Keratinocyte (primary cell): ENCODE measurements at regions not wholly inside any gene's neighbourhood (a gene's known extent, or its start where the extent isn't known, plus 50 kb on each side); places are given as distances from the start of the nearest gene placed in this dataset.

Source experiments
- DNase-seq: peaks from one replicate; pipeline ENCODE4 v3.0.0-alpha.2; 2011; ENCODE audit warnings: low read depth, missing footprints, low spot score
- FAIRE-seq: peaks from 2 replicates; lab custom pipeline; 2011; peaks lifted over from hg19 to GRCh38; lab: Jason Lieb, UNC
- H2AFZ ChIP-seq: 2 replicates; pipeline ENCODE4 v1.6.0; 2012; ENCODE audit warnings: low read length, control low read depth, inconsistent platforms; ENCODE audit not compliant: control insufficient read depth
- H3K27ac ChIP-seq: 2 replicates; pipeline ENCODE4 v1.5.1; 2011; ENCODE audit warnings: low read length; ENCODE audit not compliant: control insufficient read depth, insufficient read depth
- H3K27me3 ChIP-seq: 3 replicates; pipeline ENCODE4 v1.6.0; 2011; ENCODE audit warnings: low read length; ENCODE audit not compliant: control insufficient read depth, insufficient read depth; ENCODE audit errors: extremely low read depth
- H3K36me3 ChIP-seq, 2 experiments: 2 replicates in 1 of 2; 3 replicates in 1 of 2; pipeline ENCODE4 v1.5.1; 2011; ENCODE audit warnings: low read length in 2 of 2, mild to moderate bottlenecking in 1 of 2; ENCODE audit not compliant: control insufficient read depth in 2 of 2, insufficient read depth in 2 of 2; ENCODE audit errors: extremely low read depth in 1 of 2
- H3K4me1 ChIP-seq: 3 replicates; pipeline ENCODE4 v1.5.1; 2011; ENCODE audit warnings: low read length; ENCODE audit not compliant: control insufficient read depth, insufficient read depth; ENCODE audit errors: extremely low read depth
- H3K4me2 ChIP-seq: 3 replicates; pipeline ENCODE4 v1.6.0; 2011; ENCODE audit warnings: low read depth, low read length; ENCODE audit not compliant: control insufficient read depth, insufficient read depth; ENCODE audit errors: extremely low read depth
- H3K4me3 ChIP-seq, 3 experiments: fragments of 200-600 bp in 1 of 3; sonication (generic) in 1 of 3; 2 replicates in 2 of 3; 3 replicates in 1 of 3; pipeline ENCODE4 v1.5.1; 2011 to 2016; ENCODE audit warnings: low read length in 3 of 3, mild to moderate bottlenecking in 3 of 3, control low read depth in 2 of 3, inconsistent platforms in 1 of 3, low read depth in 1 of 3, mixed read lengths in 1 of 3, mixed run types in 1 of 3, moderate library complexity in 1 of 3; ENCODE audit not compliant: control insufficient read depth in 2 of 3, insufficient read depth in 2 of 3; ENCODE audit errors: extremely low read depth in 1 of 3
- H3K79me2 ChIP-seq: 2 replicates; pipeline ENCODE4 v1.6.0; 2012; ENCODE audit warnings: low read length; ENCODE audit not compliant: control insufficient read depth, insufficient read depth
- H3K9ac ChIP-seq: 3 replicates; pipeline ENCODE4 v1.6.0; 2011; ENCODE audit warnings: low read length; ENCODE audit not compliant: control insufficient read depth, insufficient read depth; ENCODE audit errors: extremely low read depth
- H3K9me1 ChIP-seq: 3 replicates; pipeline ENCODE4 v1.6.0; 2011; ENCODE audit warnings: low read length; ENCODE audit not compliant: control insufficient read depth, insufficient read depth; ENCODE audit errors: extremely low read depth
- H3K9me3 ChIP-seq: 2 replicates; pipeline ENCODE4 v1.5.1; 2012; ENCODE audit warnings: low read depth, low read length; ENCODE audit not compliant: control insufficient read depth
- H4K20me1 ChIP-seq: 3 replicates; pipeline ENCODE4 v1.6.0; 2011; ENCODE audit warnings: low read length; ENCODE audit not compliant: control insufficient read depth, insufficient read depth; ENCODE audit errors: extremely low read depth
- EZH2 ChIP-seq: IDR thresholded peaks from one replicate; pipeline ENCODE4 v1.6.1; 2012; ENCODE audit warnings: inconsistent platforms, mild to moderate bottlenecking, low read length, moderate library complexity
- dilution Hi-C: fragments of 300-500 bp; cut with MboI; formaldehyde crosslinking; loops from one replicate; pipeline ENCODE4 v1.7.0; 2020; ENCODE audit warnings: low sequenced_read_pairs; ENCODE audit not compliant: extremely low pct_ligation_motif_present
- TF ChIP-seq, protein P1 (sequence below), 3 experiments: IDR thresholded peaks in 1 of 3; conservative IDR thresholded peaks in 1 of 3; optimal IDR thresholded peaks in 1 of 3; 2 replicates in 2 of 3; 3 replicates in 1 of 3; pipeline versions ENCODE3 to v1.5.1; 2011; ENCODE audit warnings: low read length in 3 of 3, mild to moderate bottlenecking in 3 of 3, moderate library complexity in 2 of 3, control low read depth in 1 of 3, inconsistent platforms in 1 of 3; ENCODE audit not compliant: insufficient read depth in 2 of 3; ENCODE audit errors: extremely low read depth in 1 of 3

DNA sequence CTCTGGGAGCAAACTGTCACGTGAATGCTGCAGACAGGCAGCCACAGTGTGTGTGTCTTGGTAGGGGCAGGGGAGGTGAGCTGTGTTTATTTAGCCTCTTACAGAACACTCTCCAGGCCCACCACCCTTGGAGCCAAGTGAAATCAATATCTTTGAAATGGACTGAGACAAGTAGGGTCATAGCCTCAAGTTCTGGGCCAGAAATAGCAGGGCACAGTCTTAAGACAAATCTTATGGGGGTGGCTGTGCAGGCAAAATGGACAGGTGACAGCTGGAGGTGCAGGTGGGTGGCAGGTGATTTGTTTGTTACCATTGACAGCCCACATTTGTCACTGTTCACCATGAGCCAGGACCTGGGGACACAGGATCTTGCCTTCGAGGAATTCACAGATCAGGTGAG is 93.6 kb upstream of the NMNAT3 start:
- dilution Hi-C loops, result no loop called here
- H3K36me3 ChIP-seq, result no peaks in the 10 kb centered on the region
- no peak overlapping the region for H3K9ac ChIP-seq
- no peak overlapping the region for H3K27ac ChIP-seq
- DNase-seq, result no peak
- TF ChIP-seq, protein P1, sequence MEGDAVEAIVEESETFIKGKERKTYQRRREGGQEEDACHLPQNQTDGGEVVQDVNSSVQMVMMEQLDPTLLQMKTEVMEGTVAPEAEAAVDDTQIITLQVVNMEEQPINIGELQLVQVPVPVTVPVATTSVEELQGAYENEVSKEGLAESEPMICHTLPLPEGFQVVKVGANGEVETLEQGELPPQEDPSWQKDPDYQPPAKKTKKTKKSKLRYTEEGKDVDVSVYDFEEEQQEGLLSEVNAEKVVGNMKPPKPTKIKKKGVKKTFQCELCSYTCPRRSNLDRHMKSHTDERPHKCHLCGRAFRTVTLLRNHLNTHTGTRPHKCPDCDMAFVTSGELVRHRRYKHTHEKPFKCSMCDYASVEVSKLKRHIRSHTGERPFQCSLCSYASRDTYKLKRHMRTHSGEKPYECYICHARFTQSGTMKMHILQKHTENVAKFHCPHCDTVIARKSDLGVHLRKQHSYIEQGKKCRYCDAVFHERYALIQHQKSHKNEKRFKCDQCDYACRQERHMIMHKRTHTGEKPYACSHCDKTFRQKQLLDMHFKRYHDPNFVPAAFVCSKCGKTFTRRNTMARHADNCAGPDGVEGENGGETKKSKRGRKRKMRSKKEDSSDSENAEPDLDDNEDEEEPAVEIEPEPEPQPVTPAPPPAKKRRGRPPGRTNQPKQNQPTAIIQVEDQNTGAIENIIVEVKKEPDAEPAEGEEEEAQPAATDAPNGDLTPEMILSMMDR (optimal IDR thresholded peaks at IDR 0.05 in 1 of 3, IDR thresholded peaks at IDR 0.05 in 1 of 3, conservative IDR thresholded peaks at IDR 0.05 in 1 of 3; ENCODE audit: extremely low read depth in 1 of 3, insufficient read depth in 2 of 3, low read length in 3 of 3), result no peak
- TF ChIP-seq EZH2, result no peak
- no peaks in the 10 kb centered on the region for H3K79me2 ChIP-seq
- no peak overlapping the region for H3K4me3 ChIP-seq
- peaks cover 5% of the 10 kb centered on the region for H3K27me3 ChIP-seq
- no peaks in the 10 kb centered on the region for H4K20me1 ChIP-seq
- no peak overlapping the region for H2AFZ ChIP-seq
- peaks cover 5% of the 10 kb centered on the region for H3K4me1 ChIP-seq
- no peak for FAIRE-seq
- H3K9me3 ChIP-seq, result no peaks in the 10 kb centered on the region
- no peaks in the 10 kb centered on the region for H3K9me1 ChIP-seq
- no peak overlapping the region for H3K4me2 ChIP-seq

DNA sequence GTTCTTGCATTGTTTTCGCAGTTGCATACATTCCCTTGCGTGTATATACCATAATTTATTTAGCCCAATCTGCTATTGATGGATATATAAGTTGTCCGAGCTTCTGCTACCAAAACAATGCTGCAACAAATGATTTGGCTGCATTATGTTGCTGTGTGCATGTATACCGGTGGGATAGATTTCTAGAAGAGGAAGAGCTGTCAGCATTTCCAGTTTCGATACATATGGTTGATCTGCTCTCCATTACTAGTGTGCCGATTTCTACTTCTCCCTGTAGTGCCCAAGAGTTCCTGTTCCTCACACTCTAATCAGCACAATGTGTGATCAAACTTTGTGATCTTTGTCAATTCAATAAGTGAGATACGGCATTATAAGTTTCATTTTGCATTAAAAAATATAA is 92.8 kb upstream of the NMNAT3 start:
- DNase-seq, result no peak
- no peaks in the 10 kb centered on the region for H3K79me2 ChIP-seq
- H3K27ac ChIP-seq, result no peak overlapping the region
- dilution Hi-C loops, result no loop called here
- H3K4me2 ChIP-seq, result no peak overlapping the region
- H3K9ac ChIP-seq, result no peak overlapping the region
- peaks cover 5% of the 10 kb centered on the region for H3K4me1 ChIP-seq
- no peak for FAIRE-seq
- no peaks in the 10 kb centered on the region for H3K9me1 ChIP-seq
- H3K4me3 ChIP-seq, result no peak overlapping the region
- no peaks in the 10 kb centered on the region for H3K36me3 ChIP-seq
- no peaks in the 10 kb centered on the region for H3K9me3 ChIP-seq
- peaks cover 5% of the 10 kb centered on the region for H3K27me3 ChIP-seq
- TF ChIP-seq EZH2, result no peak
- TF ChIP-seq, protein P1 (optimal IDR thresholded peaks at IDR 0.05 in 1 of 3, IDR thresholded peaks at IDR 0.05 in 1 of 3, conservative IDR thresholded peaks at IDR 0.05 in 1 of 3; ENCODE audit: extremely low read depth in 1 of 3, insufficient read depth in 2 of 3, low read length in 3 of 3), result no peak
- no peaks in the 10 kb centered on the region for H4K20me1 ChIP-seq
- no peak overlapping the region for H2AFZ ChIP-seq
